ENCODE measurements at regions not wholly inside any gene's neighbourhood (a gene's known extent, or its start where the extent isn't known, plus 50 kb on each side); places are given as distances from the start of the nearest gene placed in this dataset.

GRCh38 chr11:119855066-119855465, 126.1 kb upstream of the NECTIN1 start:
- H3K4me3 Mint-ChIP-seq (ENCODE audit: unreplicated experiment) = no peak overlapping the region

GRCh38 chr11:119854521-119854920, 125.5 kb upstream of the NECTIN1 start:
- Histone ChIP-seq H3K9me3 (no peaks in the 10 kb centered on the region), H3K36me3 (ENCODE audit: control insufficient read depth, insufficient read depth, low read length) (no peaks in the 10 kb centered on the region), H3K27me3 (replicated peaks; ENCODE audit: control insufficient read depth, insufficient read depth, low read length) (no peaks in the 10 kb centered on the region), H3K4me3 (ENCODE audit: low read depth, low read length) (no peak overlapping the region), H3K4me1 (peaks cover 9% of the 10 kb centered on the region)
- Mint-ChIP-seq H3K27me3 (ENCODE audit: insufficient read depth, unreplicated experiment) (no peaks in the 10 kb centered on the region), H3K36me3 (ENCODE audit: insufficient read depth, unreplicated experiment) (no peaks in the 10 kb centered on the region), H3K9me3 (ENCODE audit: unreplicated experiment) (no peaks in the 10 kb centered on the region), H3K4me1 (ENCODE audit: low read depth, unreplicated experiment) (no peaks in the 10 kb centered on the region), H3K27ac (ENCODE audit: unreplicated experiment) (no peak overlapping the region), H3K4me3 (ENCODE audit: unreplicated experiment) (no peak overlapping the region)
- no TSS peak for BruUV-seq (replicated peaks)
- no peak for DNase-seq
- ChIA-PET POLR2A (no interaction called here), CTCF (interaction anchor here (0.7 kb wide), 1 partner anchor 157 kb away, joined by 3 read pairs; no protein-coding TSS in a partner anchor)
- intact Hi-C loops (cut with micrococcal nuclease; ENCODE audit: unreplicated experiment) = no loop called here
- no peak for TF ChIP-seq CTCF (IDR thresholded peaks at IDR 0.05; ENCODE audit: insufficient read depth in 1 of 2, low read depth in 1 of 2, low read length in 1 of 2, severe bottlenecking in 1 of 2, unreplicated experiment in 1 of 2)

More at GRCh38 chr11:119855066-119855465, 126.1 kb upstream of the NECTIN1 start:
- H3K27me3 Mint-ChIP-seq (ENCODE audit: insufficient read depth, unreplicated experiment) = no peaks in the 10 kb centered on the region
- no peaks in the 10 kb centered on the region for H3K36me3 Mint-ChIP-seq (ENCODE audit: insufficient read depth, unreplicated experiment)
- no peaks in the 10 kb centered on the region for H3K9me3 Mint-ChIP-seq (ENCODE audit: unreplicated experiment)
- Histone ChIP-seq H3K27me3 (replicated peaks; ENCODE audit: control insufficient read depth, insufficient read depth, low read length) (no peaks in the 10 kb centered on the region), H3K36me3 (ENCODE audit: control insufficient read depth, insufficient read depth, low read length) (no peaks in the 10 kb centered on the region), H3K4me1 (peaks cover 9% of the 10 kb centered on the region), H3K9me3 (no peaks in the 10 kb centered on the region), H3K4me3 (ENCODE audit: low read depth, low read length) (no peak overlapping the region)
- no peaks in the 10 kb centered on the region for H3K4me1 Mint-ChIP-seq (ENCODE audit: low read depth, unreplicated experiment)
- no TSS peak for BruUV-seq (replicated peaks)
- no peak for TF ChIP-seq CTCF (IDR thresholded peaks at IDR 0.05; ENCODE audit: insufficient read depth in 1 of 2, low read depth in 1 of 2, low read length in 1 of 2, severe bottlenecking in 1 of 2, unreplicated experiment in 1 of 2)
- ChIA-PET POLR2A (no interaction called here), CTCF (interaction anchor here (0.7 kb wide), 1 partner anchor 157 kb away, joined by 3 read pairs; no protein-coding TSS in a partner anchor)
- intact Hi-C loops (cut with micrococcal nuclease; ENCODE audit: unreplicated experiment) = no loop called here
- no peak for DNase-seq
- H3K27ac Mint-ChIP-seq (ENCODE audit: unreplicated experiment) = no peak overlapping the region

- Mint-ChIP-seq H3K9me3 (ENCODE audit: unreplicated experiment) (no peaks in the 10 kb centered on the region), H3K27me3 (ENCODE audit: insufficient read depth, unreplicated experiment) (no peaks in the 10 kb centered on the region)
- H3K9me3 ChIP-seq = no peaks in the 10 kb centered on the region
These were observed 124.8 kb upstream of the NECTIN1 start for GRCh38 chr11:119853581-119854360.

More at GRCh38 chr11:119853581-119854360, 124.8 kb upstream of the NECTIN1 start:
- ChIA-PET POLR2A (no interaction called here), CTCF (no interaction called here)
- Histone ChIP-seq H3K36me3 (ENCODE audit: control insufficient read depth, insufficient read depth, low read length) (no peaks in the 10 kb centered on the region), H3K27me3 (replicated peaks; ENCODE audit: control insufficient read depth, insufficient read depth, low read length) (no peaks in the 10 kb centered on the region), H3K4me3 (ENCODE audit: low read depth, low read length) (no peak overlapping the region), H3K4me1 (peaks cover 15% of the 10 kb centered on the region)
- Mint-ChIP-seq H3K4me3 (ENCODE audit: unreplicated experiment) (no peak overlapping the region), H3K36me3 (ENCODE audit: insufficient read depth, unreplicated experiment) (no peaks in the 10 kb centered on the region), H3K4me1 (ENCODE audit: low read depth, unreplicated experiment) (no peaks in the 10 kb centered on the region), H3K27ac (ENCODE audit: unreplicated experiment) (no peak overlapping the region)
- BruUV-seq (replicated peaks) = no TSS peak
- DNase-seq = no peak
- TF ChIP-seq CTCF (IDR thresholded peaks at IDR 0.05; ENCODE audit: insufficient read depth in 1 of 2, low read depth in 1 of 2, low read length in 1 of 2, severe bottlenecking in 1 of 2, unreplicated experiment in 1 of 2) = no peak
- intact Hi-C loops (cut with micrococcal nuclease; ENCODE audit: unreplicated experiment) = no loop called here

Data from Caco-2 (cell line).